ENCODE measurements at regions not wholly inside any gene's neighbourhood (a gene's known extent, or its start where the extent isn't known, plus 50 kb on each side); places are given as distances from the start of the nearest gene placed in this dataset.

- H3K4me3 ChIP-seq (ENCODE audit: extremely low read depth in 1 of 4, insufficient read depth in 2 of 4, low read depth in 3 of 4, low read length in 4 of 4), result no peak overlapping the region
- FAIRE-seq (no peak), DNase-seq (ENCODE audit: low read depth in 1 of 2, low spot score in 2 of 2) (no peak)
- no peak overlapping the region for H3K56ac ChIP-seq (replicated peaks; ENCODE audit: insufficient read length, low read depth, low read length)
- no peaks in the 10 kb centered on the region for H3K79me2 ChIP-seq (ENCODE audit: control insufficient read depth in 1 of 2, insufficient read depth in 2 of 2, low read length in 2 of 2)
- H2BK15ac ChIP-seq (ENCODE audit: low read length), result no peak overlapping the region
- H4K5ac ChIP-seq (ENCODE audit: insufficient read length, low read depth, low read length), result no peak overlapping the region
- H3K9ac ChIP-seq (replicated peaks in 1 of 4; ENCODE audit: extremely low read depth in 1 of 4, low read depth in 3 of 4, low read length in 3 of 4), result no peak overlapping the region
- H2BK12ac ChIP-seq (ENCODE audit: low read depth, low read length), result no peak overlapping the region
- POLR2A ChIA-PET (ENCODE audit: partially characterized antibody), result no interaction called here
- H3K23me2 ChIP-seq (ENCODE audit: low read depth, low read length), result no peaks in the 10 kb centered on the region
- no peak overlapping the region for H4K91ac ChIP-seq (replicated peaks; ENCODE audit: insufficient read length, low read length)
- H3K4ac ChIP-seq (replicated peaks; ENCODE audit: insufficient read length, low read depth, low read length), result no peak overlapping the region
- no peak overlapping the region for H2BK5ac ChIP-seq (ENCODE audit: low read depth, low read length)
- H4K8ac ChIP-seq (ENCODE audit: extremely low read depth, insufficient read depth, low read length), result no peak overlapping the region
- no peak overlapping the region for H2BK120ac ChIP-seq (replicated peaks; ENCODE audit: low read depth, low read length)
- H3K79me1 ChIP-seq (ENCODE audit: low read depth, low read length), result no peaks in the 10 kb centered on the region
- H4K20me1 ChIP-seq (replicated peaks in 1 of 2; ENCODE audit: control insufficient read depth in 1 of 2, insufficient read depth in 2 of 2, low read length in 2 of 2), result no peaks in the 10 kb centered on the region
- H3K14ac ChIP-seq (ENCODE audit: insufficient read length), result no peak overlapping the region
- no peak overlapping the region for H2AFZ ChIP-seq (ENCODE audit: low read length)
- H3K36me3 ChIP-seq (ENCODE audit: control insufficient read depth in 2 of 4, insufficient read depth in 4 of 4, low read length in 3 of 4), result no peaks in the 10 kb centered on the region
- H3K4me1 ChIP-seq (replicated peaks in 1 of 4; ENCODE audit: control insufficient read depth in 3 of 4, insufficient read depth in 4 of 4, low read length in 3 of 4), result peaks cover 0 to 9% (median 1%) of the 10 kb centered on the region in 4 experiments; a peak in 4 of 7 replicates
- no peak overlapping the region for H3K27ac ChIP-seq (ENCODE audit: low read depth, low read length)
- CTCF ChIA-PET (ENCODE audit: partially characterized antibody), result interaction anchor here (1.2 kb wide), 1 partner anchor 12 kb away, joined by 3 read pairs; no protein-coding TSS in a partner anchor
- no peak overlapping the region for H3K18ac ChIP-seq (ENCODE audit: extremely low read depth, low read length)
- no peak overlapping the region for H2BK20ac ChIP-seq (ENCODE audit: low read length)
- no peaks in the 10 kb centered on the region for H3K9me3 ChIP-seq (ENCODE audit: insufficient read depth in 2 of 2, low read depth in 1 of 2, low read length in 1 of 2)
- H3K23ac ChIP-seq (ENCODE audit: insufficient read length), result no peak overlapping the region
- no peak overlapping the region for H2AK5ac ChIP-seq (ENCODE audit: low read depth, low read length)
- no peaks in the 10 kb centered on the region for H3K27me3 ChIP-seq (replicated peaks in 1 of 4; ENCODE audit: control insufficient read depth in 3 of 4, extremely low read depth in 1 of 4, insufficient read depth in 3 of 4, low read length in 3 of 4)
- WGBS, 2 experiments (ENCODE audit: extremely low coverage in 1 of 2, insufficient coverage in 1 of 2, insufficient read length in 1 of 2, insufficient replicate concordance in 2 of 2, low coverage in 1 of 2, low lambda C conversion rate in 2 of 2, missing lambda C conversion rate in 1 of 2), result 77% methylated on average over 1 of the region's 1 CpG; no CpG with 5 or more reads in 1 of the 2 experiments
- TF ChIP-seq NRF1 (IDR thresholded peaks at IDR 0.05; ENCODE audit: low read depth, low read length) (no peak), SIX5 (IDR thresholded peaks at IDR 0.05; ENCODE audit: low read depth, low read length) (no peak), KDM1A (IDR thresholded peaks at IDR 0.05; ENCODE audit: borderline replicate concordance, low read length) (no peak), SAP30 (IDR thresholded peaks at IDR 0.05; ENCODE audit: insufficient read depth, insufficient replicate concordance, low read length) (no peak), NANOG (IDR thresholded peaks at IDR 0.05; ENCODE audit: insufficient read depth, low read depth, low read length, poor library complexity, severe bottlenecking) (no peak), TCF12 (IDR thresholded peaks at IDR 0.05; ENCODE audit: low read depth, low read length) (no peak), CHD2 (IDR thresholded peaks at IDR 0.05; ENCODE audit: low read length) (no peak), CTBP2 (IDR thresholded peaks at IDR 0.05; ENCODE audit: borderline replicate concordance, insufficient read depth, insufficient read length, low read length) (no peak), KDM5A (IDR thresholded peaks at IDR 0.05; ENCODE audit: low read length) (no peak)
- H3K4me2 ChIP-seq (ENCODE audit: insufficient read depth in 1 of 2, low read depth in 2 of 2, low read length in 2 of 2), result no peak overlapping the region
Observed at GRCh38 chr18:34633368-34633767, 76.7 kb upstream of the DTNA start.
